Renal cortex interstitium (tissue), 11 donors: ENCODE measurements at regions not wholly inside any gene's neighbourhood (a gene's known extent, or its start where the extent isn't known, plus 50 kb on each side); places are given as distances from the start of the nearest gene placed in this dataset.
A peak's percentile ranks its signal among the peaks of the same experiment; 100 is the strongest.

ENCODE experiments used
- DNase-seq, 11 donors: peaks; one replicate each; pipeline ENCODE4 v3.0.0-alpha.2; 2013; ENCODE audit warnings: low read depth in 9 of 11, low spot score in 4 of 11; ENCODE audit errors: extremely low read depth in 1 of 11

- DNase-seq = no peak
Measured at GRCh38 chr9:117492476-117492875, 77.6 kb upstream of the ASTN2 start.

- no peak for DNase-seq
Measured at GRCh38 chr9:117491491-117491890, 76.6 kb upstream of the ASTN2 start.

- no peak for DNase-seq
Measured at GRCh38 chr9:117490199-117490598, 75.3 kb upstream of the ASTN2 start.

GRCh38 chr9:117488659-117489058 is 73.8 kb upstream of the ASTN2 start:
- no peak for DNase-seq

GRCh38 chr9:117487555-117488175 is 72.8 kb upstream of the ASTN2 start:
- DNase-seq = peak; percentile 41 to 72 (median 64)

GRCh38 chr9:117486426-117486825 is 71.6 kb upstream of the ASTN2 start:
- no peak for DNase-seq

- no peak for DNase-seq
Measured at GRCh38 chr9:117485176-117485575, 70.3 kb upstream of the ASTN2 start.

- no peak for DNase-seq
Measured at GRCh38 chr9:117480729-117481128, 65.9 kb upstream of the ASTN2 start.

GRCh38 chr9:117480253-117480652 is 65.4 kb upstream of the ASTN2 start:
- DNase-seq = no peak

- DNase-seq = no peak
Measured at GRCh38 chr9:117473293-117473692, 58.4 kb upstream of the ASTN2 start.

- DNase-seq = no peak
Measured at GRCh38 chr9:117470902-117471301, 56.0 kb upstream of the ASTN2 start.

GRCh38 chr9:117470455-117470854 is 55.6 kb upstream of the ASTN2 start:
- no peak for DNase-seq

- no peak for DNase-seq
Measured at GRCh38 chr9:117466111-117466510, 51.3 kb upstream of the ASTN2 start.

GRCh38 chr9:117465706-117466105 is 50.8 kb upstream of the ASTN2 start:
- DNase-seq = no peak

GRCh38 chr9:117464941-117465616 is 50.2 kb upstream of the ASTN2 start:
- no peak for DNase-seq
